ENCODE measurements at regions not wholly inside any gene's neighbourhood (a gene's known extent, or its start where the extent isn't known, plus 50 kb on each side); places are given as distances from the start of the nearest gene placed in this dataset.

- Histone ChIP-seq H3K36me3 (no peaks in the 10 kb centered on the region), H3K4me3 (no peak overlapping the region), H3K4me1 (no peaks in the 10 kb centered on the region), H3K9me3 (replicated peaks) (no peaks in the 10 kb centered on the region), H3K27ac (no peak overlapping the region), H3K27me3 (peaks cover 9% of the 10 kb centered on the region; the same call in 1 of the 2 replicates)
- no peak for DNase-seq
Observed at GRCh38 chr19:29017788-29018187, 195.2 kb downstream of the UQCRFS1 start.

GRCh38 chr19:29016926-29017760 is 195.8 kb downstream of the UQCRFS1 start:
- H3K9me3 ChIP-seq (replicated peaks): no peaks in the 10 kb centered on the region
- peaks cover 9% of the 10 kb centered on the region; the same call in 1 of the 2 replicates for H3K27me3 ChIP-seq
- no peaks in the 10 kb centered on the region for H3K4me1 ChIP-seq

DNA sequence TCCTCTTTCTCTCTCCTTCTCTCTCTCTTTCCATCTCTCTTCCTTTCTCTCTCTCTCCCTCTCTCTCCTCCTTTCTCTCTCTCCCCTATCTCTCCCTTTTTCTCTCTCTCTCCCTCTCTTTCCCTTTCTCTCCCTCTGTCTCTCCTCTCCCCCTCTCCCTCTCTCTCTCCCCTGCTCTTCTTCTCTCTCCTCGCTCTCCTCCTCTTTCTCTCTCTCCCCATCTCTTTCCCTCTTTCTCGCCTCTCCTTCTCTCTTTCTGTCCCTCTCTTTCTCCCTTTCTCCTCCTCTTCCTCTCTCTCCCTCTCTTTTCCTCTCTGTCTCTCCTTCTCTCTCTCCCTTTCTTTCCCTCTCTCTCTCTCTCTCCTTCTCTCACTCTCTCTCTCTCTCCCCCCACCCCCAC is 196.6 kb downstream of the UQCRFS1 start:
- Histone ChIP-seq H3K4me3 (no peak overlapping the region), H3K36me3 (no peaks in the 10 kb centered on the region), H3K4me1 (no peaks in the 10 kb centered on the region), H3K27ac (no peak overlapping the region), H3K27me3 (peaks cover 11% of the 10 kb centered on the region; the same call in 1 of the 2 replicates), H3K9me3 (replicated peaks) (no peaks in the 10 kb centered on the region)
- DNase-seq: no peak

More at GRCh38 chr19:29016926-29017760, 195.8 kb downstream of the UQCRFS1 start:
- Histone ChIP-seq H3K36me3 (no peaks in the 10 kb centered on the region), H3K4me3 (no peak overlapping the region), H3K27ac (no peak overlapping the region)
- DNase-seq: no peak

- DNase-seq: no peak
- no peak overlapping the region for H3K27ac ChIP-seq
- no peaks in the 10 kb centered on the region for H3K9me3 ChIP-seq (replicated peaks)
- no peaks in the 10 kb centered on the region for H3K36me3 ChIP-seq
- no peak overlapping the region for H3K4me3 ChIP-seq
- H3K27me3 ChIP-seq: 0 out of 2 replicates have a peak, but pooled peaks cover 8% of the 10 kb centered on the region
- H3K4me1 ChIP-seq: no peaks in the 10 kb centered on the region
Observed at GRCh38 chr19:29015569-29015968, 197.4 kb downstream of the UQCRFS1 start.

GRCh38 chr19:29014857-29015436 is 198.0 kb downstream of the UQCRFS1 start:
- DNase-seq: no peak
- Histone ChIP-seq H3K36me3 (no peaks in the 10 kb centered on the region), H3K27me3 (0 out of 2 replicates have a peak, but pooled peaks cover 8% of the 10 kb centered on the region), H3K4me1 (no peaks in the 10 kb centered on the region), H3K27ac (no peak overlapping the region), H3K9me3 (replicated peaks) (no peaks in the 10 kb centered on the region), H3K4me3 (no peak overlapping the region)

- H3K27me3 ChIP-seq: 0 out of 2 replicates have a peak, but pooled peaks cover 8% of the 10 kb centered on the region
- H3K36me3 ChIP-seq: no peaks in the 10 kb centered on the region
Observed at GRCh38 chr19:29013988-29014387, 199.0 kb downstream of the UQCRFS1 start.

GRCh38 chr19:29013325-29013724 is 199.6 kb downstream of the UQCRFS1 start:
- Histone ChIP-seq H3K36me3 (no peaks in the 10 kb centered on the region), H3K27ac (no peak overlapping the region), H3K9me3 (replicated peaks) (no peaks in the 10 kb centered on the region), H3K4me1 (no peaks in the 10 kb centered on the region), H3K4me3 (no peak overlapping the region), H3K27me3 (0 out of 2 replicates have a peak, but pooled peaks cover 8% of the 10 kb centered on the region)
- DNase-seq: no peak

More at GRCh38 chr19:29013988-29014387, 199.0 kb downstream of the UQCRFS1 start:
- Histone ChIP-seq H3K9me3 (replicated peaks) (no peaks in the 10 kb centered on the region), H3K27ac (no peak overlapping the region), H3K4me1 (no peaks in the 10 kb centered on the region), H3K4me3 (no peak overlapping the region)
- no peak for DNase-seq

GRCh38 chr19:29012457-29012856 is 200.5 kb downstream of the UQCRFS1 start:
- H3K4me1 ChIP-seq: no peaks in the 10 kb centered on the region
- H3K27ac ChIP-seq: no peak overlapping the region

GRCh38 chr19:29010276-29010675 is 202.7 kb downstream of the UQCRFS1 start:
- H3K36me3 ChIP-seq: no peaks in the 10 kb centered on the region
- no peak overlapping the region for H3K27ac ChIP-seq
- no peak for DNase-seq
- H3K4me3 ChIP-seq: no peak overlapping the region
- H3K9me3 ChIP-seq (replicated peaks): no peaks in the 10 kb centered on the region
- no peaks in the 10 kb centered on the region for H3K4me1 ChIP-seq
- 0 out of 2 replicates have a peak, but pooled peaks cover 8% of the 10 kb centered on the region for H3K27me3 ChIP-seq

More at GRCh38 chr19:29012457-29012856, 200.5 kb downstream of the UQCRFS1 start:
- DNase-seq: no peak
- 0 out of 2 replicates have a peak, but pooled peaks cover 8% of the 10 kb centered on the region for H3K27me3 ChIP-seq
- no peaks in the 10 kb centered on the region for H3K36me3 ChIP-seq
- no peak overlapping the region for H3K4me3 ChIP-seq
- no peaks in the 10 kb centered on the region for H3K9me3 ChIP-seq (replicated peaks)

- H3K27ac ChIP-seq: no peak overlapping the region
- no peaks in the 10 kb centered on the region for H3K36me3 ChIP-seq
- H3K4me1 ChIP-seq: no peaks in the 10 kb centered on the region
- no peak for DNase-seq
- H3K4me3 ChIP-seq: no peak overlapping the region
- H3K27me3 ChIP-seq: no peaks in the 10 kb centered on the region
- H3K9me3 ChIP-seq (replicated peaks): no peaks in the 10 kb centered on the region
Observed at GRCh38 chr19:29006057-29006735, 206.8 kb downstream of the UQCRFS1 start.

- no peaks in the 10 kb centered on the region for H3K9me3 ChIP-seq (replicated peaks)
- no peaks in the 10 kb centered on the region for H3K4me1 ChIP-seq
- no peaks in the 10 kb centered on the region for H3K36me3 ChIP-seq
- DNase-seq: no peak
- H3K4me3 ChIP-seq: no peak overlapping the region
- H3K27ac ChIP-seq: no peak overlapping the region
- no peaks in the 10 kb centered on the region for H3K27me3 ChIP-seq
Observed at GRCh38 chr19:29004796-29005195, 208.2 kb downstream of the UQCRFS1 start.

DNA sequence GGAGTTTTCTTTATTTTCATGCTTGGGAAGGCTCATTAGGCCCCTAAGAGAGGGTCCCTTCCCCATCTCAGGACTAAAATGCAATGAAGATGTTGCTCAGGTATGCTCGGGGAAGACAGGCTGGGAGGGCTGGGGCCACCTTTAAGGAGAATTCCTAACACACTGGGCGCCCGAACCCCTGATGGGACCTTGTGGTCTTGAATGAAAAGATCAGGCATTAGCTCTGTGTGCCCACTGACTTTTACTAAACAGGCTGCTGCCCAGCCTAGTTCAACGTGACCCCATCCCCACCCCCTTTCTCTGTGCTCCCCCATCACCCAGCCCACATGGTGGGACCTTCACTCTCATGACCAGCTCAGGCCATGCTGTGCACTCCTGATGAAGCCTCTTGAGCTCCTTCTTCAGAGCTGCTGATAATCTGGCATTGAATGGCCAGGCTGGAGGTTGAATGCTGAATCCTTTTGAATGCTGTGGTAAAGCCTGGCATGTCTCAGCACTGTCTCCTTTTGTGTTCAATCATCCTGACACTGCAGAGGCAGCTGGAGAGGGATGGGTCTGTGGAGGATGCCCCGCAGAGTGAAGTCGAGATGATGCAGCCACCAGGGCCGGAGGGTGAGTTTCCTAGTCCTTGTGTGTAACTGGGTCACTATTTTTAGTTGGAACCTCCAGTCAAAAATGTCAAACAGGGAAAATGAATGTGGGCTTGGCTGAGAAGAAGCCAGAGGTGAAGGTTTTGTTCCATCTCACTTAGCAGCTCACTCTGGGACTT is 209.1 kb downstream of the UQCRFS1 start:
- no peak overlapping the region for H3K4me3 ChIP-seq
- no peak for DNase-seq

DNA sequence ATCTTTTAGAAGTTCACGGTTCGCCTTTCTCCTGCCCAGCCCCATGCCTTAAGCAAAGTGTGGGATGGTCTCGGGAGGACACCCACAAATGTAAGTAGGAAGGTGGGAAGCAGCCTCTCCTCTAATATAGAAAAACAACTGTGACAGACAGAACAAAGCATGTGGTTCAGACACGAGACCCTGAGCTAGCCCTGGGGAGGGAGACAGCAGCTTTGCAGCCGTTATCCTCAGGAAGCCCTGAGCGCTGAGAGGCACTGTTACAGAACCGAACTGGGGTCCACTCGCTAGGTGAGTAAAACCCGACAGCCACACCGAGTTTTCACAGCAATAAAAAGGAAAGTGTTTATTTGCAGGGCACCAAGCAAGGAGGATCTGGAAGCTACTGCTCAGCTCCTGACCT is 210.6 kb downstream of the UQCRFS1 start:
- H3K4me3 ChIP-seq: no peak overlapping the region
- no peaks in the 10 kb centered on the region for H3K9me3 ChIP-seq (replicated peaks)
- H3K4me1 ChIP-seq: no peaks in the 10 kb centered on the region
- no peaks in the 10 kb centered on the region for H3K36me3 ChIP-seq
- DNase-seq: no peak
- H3K27ac ChIP-seq: no peak overlapping the region
- no peaks in the 10 kb centered on the region; the same call in 1 of the 2 replicates for H3K27me3 ChIP-seq

More for the DNA sequence above, 209.1 kb downstream of the UQCRFS1 start:
- H3K9me3 ChIP-seq (replicated peaks): no peaks in the 10 kb centered on the region
- no peaks in the 10 kb centered on the region; the same call in 1 of the 2 replicates for H3K27me3 ChIP-seq
- no peak overlapping the region for H3K27ac ChIP-seq
- H3K4me1 ChIP-seq: no peaks in the 10 kb centered on the region
- no peaks in the 10 kb centered on the region for H3K36me3 ChIP-seq

GRCh38 chr19:29001597-29002245 is 211.2 kb downstream of the UQCRFS1 start:
- H3K36me3 ChIP-seq: no peaks in the 10 kb centered on the region
- H3K4me1 ChIP-seq: no peaks in the 10 kb centered on the region
- H3K27ac ChIP-seq: no peak overlapping the region
- no peak for DNase-seq
- H3K9me3 ChIP-seq (replicated peaks): no peaks in the 10 kb centered on the region
- H3K27me3 ChIP-seq: no peaks in the 10 kb centered on the region; the same call in 1 of the 2 replicates
- no peak overlapping the region for H3K4me3 ChIP-seq
